Type B pancreatic cell (in vitro differentiated cells): ENCODE measurements at regions not wholly inside any gene's neighbourhood (a gene's known extent, or its start where the extent isn't known, plus 50 kb on each side); places are given as distances from the start of the nearest gene placed in this dataset.
A peak's percentile ranks its signal among the peaks of the same experiment; 100 is the strongest.

ENCODE experiments used
- DNase-seq: peaks from one replicate; pipeline ENCODE4 v3.0.0; 2021; ENCODE audit warnings: mixed read lengths; ENCODE audit not compliant: unreplicated experiment; ENCODE audit errors: extremely low spot score
- H3K27ac Mint-ChIP-seq: 2 replicates; pipeline ENCODE4 v1.8.0; 2021; ENCODE audit warnings: mild to moderate bottlenecking, mixed read lengths
- H3K27me3 Mint-ChIP-seq: 2 replicates; pipeline ENCODE4 v1.8.0; 2021; ENCODE audit warnings: mixed read lengths
- H3K36me3 Mint-ChIP-seq: 2 replicates; pipeline ENCODE4 v1.8.0; 2021; ENCODE audit warnings: mixed read lengths
- H3K4me1 Mint-ChIP-seq: one replicate; pipeline ENCODE4 v1.8.0; 2021; ENCODE audit warnings: mixed read lengths; ENCODE audit not compliant: unreplicated experiment
- H3K4me3 Mint-ChIP-seq: 2 replicates; pipeline ENCODE4 v1.8.0; 2021; ENCODE audit warnings: mild to moderate bottlenecking, mixed read lengths
- H3K9me3 Mint-ChIP-seq: 2 replicates; pipeline ENCODE4 v1.8.0; 2021; ENCODE audit warnings: mixed read lengths
- CTCF ChIP-seq: fragments of 200-600 bp; sonication (generic); conservative IDR thresholded peaks from 2 replicates; pipeline ENCODE4 v1.5.0; 2021; ENCODE audit warnings: antibody characterized with exemption, mild to moderate bottlenecking

GRCh38 chr11:109783840-109784239 is 309.4 kb upstream of the ZC3H12C start:
- Mint-ChIP-seq H3K4me1 (peaks cover 27% of the 10 kb centered on the region), H3K4me3 (peak overlapping the region; percentile 4), H3K27me3 (no peaks in the 10 kb centered on the region), H3K27ac (no peak overlapping the region), H3K36me3 (no peaks in the 10 kb centered on the region), H3K9me3 (no peaks in the 10 kb centered on the region)
- DNase-seq: no peak
- TF ChIP-seq CTCF: no peak

GRCh38 chr11:109784536-109784935 is 308.7 kb upstream of the ZC3H12C start:
- TF ChIP-seq CTCF: no peak
- Mint-ChIP-seq H3K9me3 (no peaks in the 10 kb centered on the region), H3K4me3 (no peak overlapping the region), H3K4me1 (peaks cover 31% of the 10 kb centered on the region), H3K27me3 (no peaks in the 10 kb centered on the region), H3K36me3 (no peaks in the 10 kb centered on the region), H3K27ac (no peak overlapping the region)
- DNase-seq: no peak

- Mint-ChIP-seq H3K27ac (no peak overlapping the region), H3K9me3 (no peaks in the 10 kb centered on the region), H3K36me3 (no peaks in the 10 kb centered on the region), H3K4me3 (no peak overlapping the region), H3K4me1 (peaks cover 31% of the 10 kb centered on the region), H3K27me3 (no peaks in the 10 kb centered on the region)
- TF ChIP-seq CTCF: no peak
- no peak for DNase-seq
Observed at GRCh38 chr11:109785198-109785597, 308.0 kb upstream of the ZC3H12C start.

GRCh38 chr11:109785714-109786113 is 307.5 kb upstream of the ZC3H12C start:
- H3K27me3 Mint-ChIP-seq: no peaks in the 10 kb centered on the region
- no peak for TF ChIP-seq CTCF
- DNase-seq: no peak
- H3K36me3 Mint-ChIP-seq: no peaks in the 10 kb centered on the region
- H3K27ac Mint-ChIP-seq: no peak overlapping the region
- no peak overlapping the region for H3K4me3 Mint-ChIP-seq
- no peaks in the 10 kb centered on the region for H3K9me3 Mint-ChIP-seq
- peaks cover 31% of the 10 kb centered on the region for H3K4me1 Mint-ChIP-seq

- H3K27me3 Mint-ChIP-seq: no peaks in the 10 kb centered on the region
- DNase-seq: no peak
- H3K27ac Mint-ChIP-seq: no peak overlapping the region
- H3K4me3 Mint-ChIP-seq: no peak overlapping the region
- no peaks in the 10 kb centered on the region for H3K36me3 Mint-ChIP-seq
- H3K4me1 Mint-ChIP-seq: peaks cover 18% of the 10 kb centered on the region
- H3K9me3 Mint-ChIP-seq: no peaks in the 10 kb centered on the region
- TF ChIP-seq CTCF: no peak
Observed at GRCh38 chr11:109788948-109789490, 304.2 kb upstream of the ZC3H12C start.

GRCh38 chr11:109789901-109790300 is 303.3 kb upstream of the ZC3H12C start:
- no peak for DNase-seq
- TF ChIP-seq CTCF: no peak
- no peaks in the 10 kb centered on the region for H3K27me3 Mint-ChIP-seq
- no peaks in the 10 kb centered on the region for H3K9me3 Mint-ChIP-seq
- H3K27ac Mint-ChIP-seq: no peak overlapping the region
- H3K36me3 Mint-ChIP-seq: no peaks in the 10 kb centered on the region
- no peak overlapping the region for H3K4me3 Mint-ChIP-seq
- peaks cover 15% of the 10 kb centered on the region for H3K4me1 Mint-ChIP-seq
